A673 (cell line): ENCODE measurements at regions not wholly inside any gene's neighbourhood (a gene's known extent, or its start where the extent isn't known, plus 50 kb on each side); places are given as distances from the start of the nearest gene placed in this dataset.

Experiments
- BruUV-seq: library from RNA; stranded (reverse); fragments of 400-500 nt; replicated peaks from 2 replicates; lab custom pipeline; 2021; lab: Mats Ljungman, UMichigan
- CTCF ChIA-PET: fragments of 300-600 bp; sonication (Branson Sonifier 250); formaldehyde crosslinking; loops from one replicate; lab custom pipeline; 2022; ENCODE audit warnings: antibody characterized with exemption; lab: Charles Lee
- POLR2A ChIA-PET: fragments of 300-600 bp; sonication (Branson Sonifier 250); formaldehyde crosslinking; loops from one replicate; lab custom pipeline; 2022; ENCODE audit warnings: antibody characterized with exemption; ENCODE audit not compliant: low non-redundant PET; lab: Charles Lee
- DNase-seq: peaks from one replicate; pipeline ENCODE4 v3.0.0-alpha.2; 2015; ENCODE audit warnings: low spot score
- H3K27ac ChIP-seq: fragments of 200-600 bp; sonication (generic); 2 replicates; pipeline ENCODE4 v1.5.1; 2016; ENCODE audit warnings: mixed run types, low read depth, mild to moderate bottlenecking, mixed read lengths, antibody characterized with exemption, low read length; ENCODE audit not compliant: poor library complexity, severe bottlenecking
- H3K27me3 ChIP-seq: fragments of 200-600 bp; sonication (generic); replicated peaks from 2 replicates; pipeline ENCODE4 v1.6.1; 2017; ENCODE audit warnings: mixed run types, low read depth, mild to moderate bottlenecking, mixed read lengths, antibody characterized with exemption, low read length; ENCODE audit not compliant: insufficient read depth, poor library complexity
- H3K36me3 ChIP-seq: fragments of 200-600 bp; sonication (generic); 2 replicates; pipeline ENCODE4 v1.6.1; 2016; ENCODE audit warnings: mixed run types, mild to moderate bottlenecking, mixed read lengths, antibody characterized with exemption, low read length; ENCODE audit not compliant: insufficient read depth, poor library complexity, severe bottlenecking
- H3K4me1 ChIP-seq: fragments of 200-600 bp; sonication (generic); 2 replicates; pipeline ENCODE4 v1.6.1; 2017; ENCODE audit warnings: mixed run types, mild to moderate bottlenecking, mixed read lengths, antibody characterized with exemption, low read length; ENCODE audit not compliant: insufficient read depth, poor library complexity, severe bottlenecking
- H3K4me3 ChIP-seq: fragments of 200-600 bp; sonication (generic); 2 replicates; pipeline ENCODE4 v1.5.1; 2016; ENCODE audit warnings: low read depth, mixed run types, mild to moderate bottlenecking, mixed read lengths, low read length; ENCODE audit not compliant: poor library complexity, severe bottlenecking
- H3K9me3 ChIP-seq: fragments of 200-600 bp; sonication (generic); 2 replicates; pipeline ENCODE4 v1.6.1; 2016; ENCODE audit warnings: mixed run types, low read depth, mild to moderate bottlenecking, mixed read lengths, antibody characterized with exemption, low read length; ENCODE audit not compliant: poor library complexity, severe bottlenecking
- EZH2 ChIP-seq: fragments of 200-600 bp; sonication (generic); IDR thresholded peaks from 2 replicates; pipeline ENCODE4 v1.6.1; 2017; ENCODE audit warnings: borderline replicate concordance, low read depth, mild to moderate bottlenecking, mixed read lengths, antibody characterized with exemption, low read length; ENCODE audit not compliant: poor library complexity, severe bottlenecking
- intact Hi-C: fragments of 100-400 bp; cut with micrococcal nuclease; formaldehyde crosslinking; loops from one replicate; pipeline ENCODE4 v1.10.0; 2022; ENCODE audit not compliant: unreplicated experiment
- TF ChIP-seq, protein P1 (sequence below): fragments of 300-800, 200-600 bp; sonication (generic); conservative IDR thresholded peaks from 2 replicates; pipeline ENCODE4 v1.5.1; 2017; ENCODE audit warnings: low read depth, mild to moderate bottlenecking, antibody characterized with exemption, low read length, moderate library complexity, mixed read lengths

DNA sequence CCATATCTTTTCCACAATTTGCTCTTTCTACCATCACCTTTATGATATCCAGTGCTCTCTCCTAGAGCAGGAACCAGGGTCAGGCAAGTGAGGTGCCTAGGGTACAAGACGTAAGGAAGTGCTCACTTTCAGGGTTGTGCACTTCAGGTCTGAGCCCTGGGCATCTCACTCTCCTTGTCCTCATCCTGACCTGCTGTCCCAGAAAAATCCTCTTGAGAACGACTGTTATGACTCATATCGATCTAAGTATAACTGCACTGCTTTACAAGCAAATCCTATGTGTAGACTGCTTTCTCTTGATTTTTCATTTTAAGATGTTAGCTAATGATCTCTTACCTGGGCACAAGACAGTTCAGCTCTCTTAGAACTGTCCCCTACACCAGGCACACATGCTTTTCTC, 100.1 kb downstream of the TMEM100 start:
- Histone ChIP-seq H3K36me3 (no peaks in the 10 kb centered on the region), H3K27ac (no peak overlapping the region), H3K27me3 (peaks cover 66% of the 10 kb centered on the region), H3K9me3 (no peaks in the 10 kb centered on the region), H3K4me3 (no peak overlapping the region), H3K4me1 (no peaks in the 10 kb centered on the region)
- DNase-seq: no peak
- ChIA-PET CTCF (no interaction called here), POLR2A (no interaction called here)
- no peak for TF ChIP-seq EZH2
- intact Hi-C loops: no loop called here
- no TSS peak for BruUV-seq

DNA sequence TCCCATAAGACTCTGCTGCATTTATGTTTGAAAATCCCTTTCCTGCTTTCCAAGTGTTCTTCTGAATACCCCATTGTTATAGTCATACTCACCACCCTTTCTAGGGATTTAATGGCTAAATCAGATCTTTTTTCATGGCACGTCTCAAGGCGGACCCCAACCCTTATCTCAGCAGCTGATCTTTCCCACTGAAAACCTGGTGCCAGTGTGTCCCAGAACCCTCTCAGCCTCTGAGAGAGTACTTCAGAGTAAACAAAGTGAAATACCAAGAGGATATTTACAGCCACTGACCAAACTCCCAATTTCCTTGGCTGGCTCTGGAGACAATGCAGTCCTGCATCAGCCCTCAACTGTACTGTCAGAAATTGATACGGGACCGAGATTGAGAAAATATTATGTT, 101.7 kb downstream of the TMEM100 start:
- Histone ChIP-seq H3K9me3 (no peaks in the 10 kb centered on the region), H3K27ac (no peak overlapping the region), H3K36me3 (no peaks in the 10 kb centered on the region), H3K4me3 (no peak overlapping the region), H3K4me1 (no peaks in the 10 kb centered on the region), H3K27me3 (peaks cover 81% of the 10 kb centered on the region)
- CTCF ChIA-PET: no interaction called here
- DNase-seq: no peak
- POLR2A ChIA-PET: no interaction called here
- no TSS peak for BruUV-seq
- intact Hi-C loops: no loop called here
- TF ChIP-seq, protein P1, sequence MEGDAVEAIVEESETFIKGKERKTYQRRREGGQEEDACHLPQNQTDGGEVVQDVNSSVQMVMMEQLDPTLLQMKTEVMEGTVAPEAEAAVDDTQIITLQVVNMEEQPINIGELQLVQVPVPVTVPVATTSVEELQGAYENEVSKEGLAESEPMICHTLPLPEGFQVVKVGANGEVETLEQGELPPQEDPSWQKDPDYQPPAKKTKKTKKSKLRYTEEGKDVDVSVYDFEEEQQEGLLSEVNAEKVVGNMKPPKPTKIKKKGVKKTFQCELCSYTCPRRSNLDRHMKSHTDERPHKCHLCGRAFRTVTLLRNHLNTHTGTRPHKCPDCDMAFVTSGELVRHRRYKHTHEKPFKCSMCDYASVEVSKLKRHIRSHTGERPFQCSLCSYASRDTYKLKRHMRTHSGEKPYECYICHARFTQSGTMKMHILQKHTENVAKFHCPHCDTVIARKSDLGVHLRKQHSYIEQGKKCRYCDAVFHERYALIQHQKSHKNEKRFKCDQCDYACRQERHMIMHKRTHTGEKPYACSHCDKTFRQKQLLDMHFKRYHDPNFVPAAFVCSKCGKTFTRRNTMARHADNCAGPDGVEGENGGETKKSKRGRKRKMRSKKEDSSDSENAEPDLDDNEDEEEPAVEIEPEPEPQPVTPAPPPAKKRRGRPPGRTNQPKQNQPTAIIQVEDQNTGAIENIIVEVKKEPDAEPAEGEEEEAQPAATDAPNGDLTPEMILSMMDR: no peak
- TF ChIP-seq EZH2: no peak

DNA sequence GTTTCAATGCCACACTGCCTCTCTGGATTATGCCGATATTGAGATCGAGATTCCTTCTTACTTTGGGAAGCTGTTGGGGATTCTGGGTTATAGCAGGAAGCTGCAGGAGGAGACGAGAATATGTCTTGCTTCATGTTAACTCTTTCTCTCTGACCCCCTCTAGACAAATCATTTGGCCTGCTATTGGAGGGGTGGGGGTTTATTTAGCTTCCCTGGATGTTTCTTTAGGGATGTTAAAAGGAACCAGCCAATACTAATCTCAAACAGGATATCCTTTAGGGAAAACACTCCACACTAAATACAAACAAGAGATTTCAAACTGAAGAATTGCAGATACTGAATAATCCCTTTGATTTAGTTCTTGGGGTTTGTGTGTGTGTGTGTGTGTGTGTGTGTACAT, 102.6 kb downstream of the TMEM100 start:
- Histone ChIP-seq H3K27me3 (peaks cover 86% of the 10 kb centered on the region), H3K4me1 (no peaks in the 10 kb centered on the region), H3K36me3 (no peaks in the 10 kb centered on the region), H3K9me3 (no peaks in the 10 kb centered on the region), H3K4me3 (no peak overlapping the region), H3K27ac (no peak overlapping the region)
- no peak for DNase-seq
- TF ChIP-seq, protein P1: no peak
- TF ChIP-seq EZH2: no peak
- intact Hi-C loops: no loop called here
- ChIA-PET CTCF (no interaction called here), POLR2A (no interaction called here)
- no TSS peak for BruUV-seq

DNA sequence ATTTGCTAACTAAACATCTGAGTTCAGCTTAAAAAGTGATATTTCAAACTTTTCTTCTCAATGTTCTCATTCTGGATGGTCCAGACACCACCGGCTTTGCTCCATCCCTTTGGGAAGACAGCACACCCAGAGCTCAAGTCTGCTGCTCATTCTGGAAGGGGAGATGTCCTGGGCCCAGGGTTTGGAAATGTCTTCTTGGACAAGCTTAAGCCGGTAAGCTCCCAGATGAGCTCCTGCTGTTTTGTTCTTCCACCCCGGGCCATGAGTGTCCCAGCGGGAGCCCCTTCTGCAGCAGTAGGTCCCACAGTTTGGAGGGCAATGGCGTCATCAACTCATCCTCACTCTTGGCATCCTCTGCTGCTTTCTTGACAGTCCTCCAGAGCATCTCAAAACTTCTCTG, 105.2 kb downstream of the TMEM100 start:
- H3K4me1 ChIP-seq: no peaks in the 10 kb centered on the region
- no peak for DNase-seq
- peaks cover 84% of the 10 kb centered on the region for H3K27me3 ChIP-seq
- TF ChIP-seq EZH2: no peak
- TF ChIP-seq, protein P1: no peak
- H3K36me3 ChIP-seq: no peaks in the 10 kb centered on the region
- H3K27ac ChIP-seq: no peak overlapping the region
- H3K4me3 ChIP-seq: no peak overlapping the region
- no peaks in the 10 kb centered on the region for H3K9me3 ChIP-seq
- ChIA-PET POLR2A (no interaction called here), CTCF (no interaction called here)
- no TSS peak for BruUV-seq
- intact Hi-C loops: no loop called here
